PC-3 (cell line): ENCODE measurements at regions not wholly inside any gene's neighbourhood (a gene's known extent, or its start where the extent isn't known, plus 50 kb on each side); places are given as distances from the start of the nearest gene placed in this dataset.

ENCODE experiments used
- ATAC-seq: fragments of 200-7000 bp; cut with Tn5 transposase; 2 replicates; pipeline ENCODE4 v1.9.1; 2020; ENCODE audit warnings: mild to moderate bottlenecking, moderate library complexity
- BruUV-seq: library from RNA; stranded (reverse); fragments of 400-500 nt; replicated peaks from 2 replicates; lab custom pipeline; 2021; lab: Mats Ljungman, UMichigan
- CTCF ChIA-PET: fragments of 300-600 bp; sonication (Branson Sonifier 250); formaldehyde crosslinking; loops from one replicate; lab custom pipeline; 2022; ENCODE audit warnings: antibody characterized with exemption; lab: Charles Lee
- POLR2A ChIA-PET: fragments of 300-600 bp; sonication (Branson Sonifier 250); formaldehyde crosslinking; loops from one replicate; lab custom pipeline; 2022; ENCODE audit warnings: antibody characterized with exemption; ENCODE audit not compliant: unreplicated experiment; lab: Charles Lee
- DNase-seq: peaks from one replicate; pipeline ENCODE4 v3.0.0-alpha.2; 2015
- H2AFZ ChIP-seq: fragments of 300-600 bp; sonication (generic); 2 replicates; pipeline ENCODE4 v1.6.0; 2016; ENCODE audit warnings: antibody characterized with exemption, low read length
- H3F3A ChIP-seq: fragments of 300-600 bp; sonication (generic); one replicate; pipeline ENCODE4 v1.6.0; 2017; ENCODE audit warnings: antibody characterized with exemption, low read length, control low read depth, mild to moderate bottlenecking; ENCODE audit not compliant: unreplicated experiment
- H3K27ac ChIP-seq: fragments of 300-600 bp; sonication (generic); 2 replicates; pipeline ENCODE4 v1.5.1; 2016; ENCODE audit warnings: mild to moderate bottlenecking, low read length
- H3K27me3 ChIP-seq: fragments of 300-600 bp; sonication (generic); 2 replicates; pipeline ENCODE4 v1.6.1; 2016; ENCODE audit warnings: low read length, mixed read lengths
- H3K36me3 ChIP-seq: fragments of 300-600 bp; sonication (generic); 2 replicates; pipeline ENCODE4 v1.6.1; 2016; ENCODE audit warnings: low read depth, mixed run types, low read length, mixed read lengths
- H3K4me1 ChIP-seq: fragments of 300-600 bp; sonication (generic); 2 replicates; pipeline ENCODE4 v1.5.1; 2016; ENCODE audit warnings: low read length; ENCODE audit not compliant: insufficient read depth
- H3K4me2 ChIP-seq: fragments of 300-600 bp; sonication (generic); 2 replicates; pipeline ENCODE4 v1.6.0; 2016; ENCODE audit warnings: low read length
- H3K4me3 ChIP-seq: fragments of 300-600 bp; sonication (generic); 2 replicates; pipeline ENCODE4 v1.5.1; 2016; ENCODE audit warnings: mild to moderate bottlenecking, low read length, mixed read lengths
- H3K79me2 ChIP-seq: fragments of 300-600 bp; sonication (generic); 2 replicates; pipeline ENCODE4 v1.6.1; 2017; ENCODE audit warnings: low read length, mixed read lengths
- H3K9ac ChIP-seq: fragments of 300-600 bp; sonication (generic); 2 replicates; pipeline ENCODE4 v1.6.0; 2016; ENCODE audit warnings: mild to moderate bottlenecking, low read length
- H3K9me2 ChIP-seq: fragments of 300-600 bp; sonication (generic); replicated peaks from 2 replicates; pipeline ENCODE4 v1.6.1; 2016; ENCODE audit warnings: mixed run types, low read length, mixed read lengths
- H3K9me3 ChIP-seq: fragments of 300-600 bp; sonication (generic); 2 replicates; pipeline ENCODE4 v1.6.1; 2016; ENCODE audit warnings: low read length, mixed read lengths
- H4K20me1 ChIP-seq: fragments of 300-600 bp; sonication (generic); 2 replicates; pipeline ENCODE4 v1.6.1; 2016; ENCODE audit warnings: low read length, mixed read lengths
- CTCF ChIP-seq: fragments of 300-600 bp; sonication (generic); conservative IDR thresholded peaks from 2 replicates; pipeline ENCODE4 v1.5.1; 2017; ENCODE audit warnings: antibody characterized with exemption, low read depth, mild to moderate bottlenecking, low read length
- EZH2 ChIP-seq: fragments of 300-600 bp; sonication (generic); IDR thresholded peaks from one replicate; pipeline ENCODE4 v1.6.1; 2017; ENCODE audit warnings: antibody characterized with exemption, mild to moderate bottlenecking, low read length; ENCODE audit not compliant: unreplicated experiment
- EZH2phosphoT487 ChIP-seq: fragments of 300-600 bp; sonication (generic); IDR thresholded peaks from 2 replicates; pipeline ENCODE4 v1.6.1; 2018; ENCODE audit warnings: mild to moderate bottlenecking, antibody characterized with exemption, low read length, borderline replicate concordance
- intact Hi-C: fragments of 100-400 bp; cut with micrococcal nuclease; formaldehyde crosslinking; loops from 2 replicates; pipeline ENCODE4 v1.9.0; 2023

- no TSS peak for BruUV-seq
- Histone ChIP-seq H4K20me1 (no peaks in the 10 kb centered on the region), H3K9me2 (no peaks in the 10 kb centered on the region), H3K9me3 (no peaks in the 10 kb centered on the region), H3K27ac (no peak overlapping the region), H3K27me3 (peaks cover 14% of the 10 kb centered on the region), H3K4me1 (no peaks in the 10 kb centered on the region), H3K4me3 (no peak overlapping the region), H3K4me2 (no peak overlapping the region), H3F3A (no peaks in the 10 kb centered on the region), H2AFZ (no peak overlapping the region), H3K79me2 (no peaks in the 10 kb centered on the region), H3K9ac (no peak overlapping the region), H3K36me3 (no peaks in the 10 kb centered on the region)
- CTCF ChIA-PET, result no interaction called here
- TF ChIP-seq CTCF, result no peak
- TF ChIP-seq EZH2, result no peak
- TF ChIP-seq EZH2phosphoT487, result no peak
- POLR2A ChIA-PET, result no interaction called here
- DNase-seq, result peak; percentile 17
- intact Hi-C loops, result no loop called here
- ATAC-seq, result no peak
These were observed 212.7 kb upstream of the PPP2R3A start for GRCh38 chr3:135752851-135753250.

- TF ChIP-seq EZH2phosphoT487 (no peak), EZH2 (no peak), CTCF (no peak)
- Histone ChIP-seq H3K27me3 (peaks cover 10% of the 10 kb centered on the region), H3K4me1 (no peaks in the 10 kb centered on the region), H3K9ac (no peak overlapping the region), H3K9me3 (no peaks in the 10 kb centered on the region), H4K20me1 (no peaks in the 10 kb centered on the region), H3K79me2 (no peaks in the 10 kb centered on the region), H3K27ac (no peak overlapping the region), H3K4me3 (no peak overlapping the region), H2AFZ (no peak overlapping the region), H3F3A (no peaks in the 10 kb centered on the region), H3K4me2 (no peak overlapping the region), H3K36me3 (no peaks in the 10 kb centered on the region), H3K9me2 (no peaks in the 10 kb centered on the region)
- BruUV-seq, result no TSS peak
- ATAC-seq (no peak), DNase-seq (no peak)
- ChIA-PET POLR2A (no interaction called here), CTCF (no interaction called here)
- intact Hi-C loops, result no loop called here
These were observed 212.0 kb upstream of the PPP2R3A start for GRCh38 chr3:135753506-135753905.

- Histone ChIP-seq H2AFZ (no peak overlapping the region), H3K4me1 (no peaks in the 10 kb centered on the region), H3K9me2 (no peaks in the 10 kb centered on the region), H3K79me2 (no peaks in the 10 kb centered on the region), H3K4me3 (no peak overlapping the region), H3K9ac (no peak overlapping the region), H3K27ac (no peak overlapping the region), H3K27me3 (no peaks in the 10 kb centered on the region), H3F3A (no peaks in the 10 kb centered on the region), H3K9me3 (no peaks in the 10 kb centered on the region), H4K20me1 (no peaks in the 10 kb centered on the region), H3K36me3 (no peaks in the 10 kb centered on the region), H3K4me2 (no peak overlapping the region)
- TF ChIP-seq EZH2 (no peak), CTCF (no peak), EZH2phosphoT487 (no peak)
- DNase-seq, result no peak
- ATAC-seq, result no peak
- ChIA-PET POLR2A (no interaction called here), CTCF (no interaction called here)
- no TSS peak for BruUV-seq
- intact Hi-C loops, result no loop called here
These were observed 210.0 kb upstream of the PPP2R3A start for GRCh38 chr3:135755330-135756105.
